ENCODE measurements at regions not wholly inside any gene's neighbourhood (a gene's known extent, or its start where the extent isn't known, plus 50 kb on each side); places are given as distances from the start of the nearest gene placed in this dataset.

GRCh38 chr5:56664025-56664424 lies 151.3 kb upstream of the MAP3K1 start:
- DNase-seq = no peak
- Mint-ChIP-seq H3K27ac (no peak overlapping the region), H3K4me1 (peaks cover 45% of the 10 kb centered on the region), H3K4me3 (no peak overlapping the region), H3K9me3 (peaks cover 7% of the 10 kb centered on the region), H3K27me3 (no peaks in the 10 kb centered on the region), H3K36me3 (ENCODE audit: low read depth) (peaks cover 6% of the 10 kb centered on the region)
- ChIA-PET POLR2A (interaction anchor here (0.6 kb wide), 1 partner anchor 427 kb away, joined by 4 read pairs; no protein-coding TSS in a partner anchor), CTCF (no interaction called here)
- ATAC-seq (ENCODE audit: low read depth) = no peak
- intact Hi-C loops (cut with micrococcal nuclease) = no loop called here
- TF ChIP-seq CTCF (IDR thresholded peaks at IDR 0.05) = no peak

- ATAC-seq (ENCODE audit: low read depth) (no peak), DNase-seq (no peak)
- ChIA-PET CTCF (no interaction called here), POLR2A (no interaction called here)
- Mint-ChIP-seq H3K9me3 (peaks cover 7% of the 10 kb centered on the region), H3K27ac (peak overlapping the region; percentile 14), H3K36me3 (ENCODE audit: low read depth) (peaks cover 6% of the 10 kb centered on the region), H3K4me1 (peaks cover 42% of the 10 kb centered on the region), H3K27me3 (no peaks in the 10 kb centered on the region), H3K4me3 (no peak overlapping the region)
- no peak for TF ChIP-seq CTCF (IDR thresholded peaks at IDR 0.05)
- intact Hi-C loops (cut with micrococcal nuclease) = no loop called here
Observed at GRCh38 chr5:56663523-56663922, 151.8 kb upstream of the MAP3K1 start.

- peaks cover 6% of the 10 kb centered on the region for H3K36me3 Mint-ChIP-seq (ENCODE audit: low read depth)
- TF ChIP-seq CTCF (IDR thresholded peaks at IDR 0.05) = no peak
- H3K4me3 Mint-ChIP-seq = no peak overlapping the region
- no peak overlapping the region for H3K27ac Mint-ChIP-seq
- POLR2A ChIA-PET = no interaction called here
- ATAC-seq (ENCODE audit: low read depth) (no peak), DNase-seq (no peak)
- H3K4me1 Mint-ChIP-seq = peaks cover 37% of the 10 kb centered on the region
- intact Hi-C loops (cut with micrococcal nuclease) = no loop called here
- CTCF ChIA-PET = no interaction called here
- H3K9me3 Mint-ChIP-seq = peaks cover 7% of the 10 kb centered on the region
- no peaks in the 10 kb centered on the region for H3K27me3 Mint-ChIP-seq
Observed at GRCh38 chr5:56662893-56663292, 152.5 kb upstream of the MAP3K1 start.

- H3K27me3 Mint-ChIP-seq = no peaks in the 10 kb centered on the region
- intact Hi-C loops (cut with micrococcal nuclease) = no loop called here
- peaks cover 2% of the 10 kb centered on the region for H3K36me3 Mint-ChIP-seq (ENCODE audit: low read depth)
- H3K9me3 Mint-ChIP-seq = peaks cover under 1% of the 10 kb centered on the region
- H3K4me1 Mint-ChIP-seq = peaks cover 19% of the 10 kb centered on the region
- ChIA-PET CTCF (no interaction called here), POLR2A (no interaction called here)
- H3K4me3 Mint-ChIP-seq = no peak overlapping the region
- no peak for TF ChIP-seq CTCF (IDR thresholded peaks at IDR 0.05)
- no peak overlapping the region for H3K27ac Mint-ChIP-seq
- no peak for DNase-seq
- ATAC-seq (ENCODE audit: low read depth) = no peak
Observed at GRCh38 chr5:56659971-56660370, 155.4 kb upstream of the MAP3K1 start.

- no peaks in the 10 kb centered on the region for H3K9me3 Mint-ChIP-seq
- ChIA-PET CTCF (no interaction called here), POLR2A (interaction anchor here (1.0 kb wide), 1 partner anchor 11 kb away, joined by 6 read pairs; no protein-coding TSS in a partner anchor)
- ATAC-seq (ENCODE audit: low read depth) = no peak
- H3K4me3 Mint-ChIP-seq = no peak overlapping the region
- H3K27me3 Mint-ChIP-seq = no peaks in the 10 kb centered on the region
- DNase-seq = no peak
- H3K4me1 Mint-ChIP-seq = peaks cover 15% of the 10 kb centered on the region
- H3K36me3 Mint-ChIP-seq (ENCODE audit: low read depth) = no peaks in the 10 kb centered on the region
- H3K27ac Mint-ChIP-seq = no peak overlapping the region
- intact Hi-C loops (cut with micrococcal nuclease) = no loop called here
- no peak for TF ChIP-seq CTCF (IDR thresholded peaks at IDR 0.05)
Observed at GRCh38 chr5:56658972-56659371, 156.4 kb upstream of the MAP3K1 start.

All from activated B cell treated with CpG ODN at 0.5 μM for 24 hours (primary cell).